C4-2B (cell line): ENCODE measurements at regions not wholly inside any gene's neighbourhood (a gene's known extent, or its start where the extent isn't known, plus 50 kb on each side); places are given as distances from the start of the nearest gene placed in this dataset.

ENCODE experiments used
- CTCF ChIP-seq: fragments of 450-650 bp; conservative IDR thresholded peaks from 2 replicates; pipeline ENCODE4 v1.5.1; 2017; ENCODE audit warnings: mild to moderate bottlenecking
- ZFX ChIP-seq: fragments of 450-650 bp; IDR thresholded peaks from 2 replicates; pipeline ENCODE4 v1.6.1; 2017

- TF ChIP-seq CTCF (no peak), ZFX (no peak)
These were observed 158.6 kb upstream of the ELAC2 start for GRCh38 chr17:13176436-13176835.
